ENCODE measurements at regions not wholly inside any gene's neighbourhood (a gene's known extent, or its start where the extent isn't known, plus 50 kb on each side); places are given as distances from the start of the nearest gene placed in this dataset.
A peak's percentile ranks its signal among the peaks of the same experiment; 100 is the strongest.

DNA sequence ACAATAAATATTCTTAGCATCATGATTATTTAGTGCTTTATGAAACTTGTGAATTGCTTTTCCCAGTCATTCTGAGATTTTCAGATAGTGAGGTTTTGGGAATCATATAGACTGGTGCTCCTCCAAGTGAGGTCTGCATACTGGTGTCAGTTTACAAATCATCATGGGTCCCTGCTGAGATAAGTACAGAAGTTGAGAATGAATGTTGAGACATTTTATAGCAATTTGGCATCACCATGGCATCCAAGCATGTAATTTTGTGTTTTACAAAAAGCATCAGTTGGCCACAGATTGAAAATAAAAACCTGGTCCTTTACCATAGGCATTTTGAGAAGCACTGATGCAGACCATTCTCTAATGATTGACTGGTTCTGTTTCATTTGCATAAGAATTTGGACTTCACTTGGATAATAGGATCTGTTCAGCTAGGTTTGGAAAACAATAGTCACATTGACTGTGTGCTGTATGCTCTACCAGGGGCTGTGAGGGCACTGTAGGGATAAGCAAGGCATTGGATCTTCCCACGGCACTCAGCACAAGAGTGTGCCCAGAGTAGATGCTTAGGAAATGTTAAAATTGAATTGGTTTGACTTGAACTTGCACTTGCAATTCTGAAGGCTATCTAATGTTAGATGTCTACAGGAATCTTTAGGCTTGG, 79.0 kb upstream of the JUN start:
- DNase-seq: no peak

DNA sequence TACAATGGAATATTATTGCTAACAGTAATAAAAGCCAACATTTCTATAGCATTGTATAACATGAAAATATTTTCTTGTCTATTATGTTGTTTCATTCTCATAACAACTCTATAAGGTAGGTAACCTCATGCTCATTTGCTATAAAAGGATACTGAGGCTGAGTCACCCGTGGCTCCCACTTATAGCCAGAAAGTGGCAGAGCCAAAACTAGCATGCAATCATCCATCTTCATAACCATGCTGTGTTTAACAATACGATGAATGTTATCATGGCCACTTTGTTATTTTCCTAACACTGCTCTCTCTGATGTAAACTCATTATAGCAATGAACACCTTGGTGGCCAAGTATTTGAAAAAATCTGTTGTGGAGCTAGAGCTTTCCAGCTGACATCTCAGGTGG, 80.8 kb upstream of the JUN start:
- DNase-seq: no peak

DNA sequence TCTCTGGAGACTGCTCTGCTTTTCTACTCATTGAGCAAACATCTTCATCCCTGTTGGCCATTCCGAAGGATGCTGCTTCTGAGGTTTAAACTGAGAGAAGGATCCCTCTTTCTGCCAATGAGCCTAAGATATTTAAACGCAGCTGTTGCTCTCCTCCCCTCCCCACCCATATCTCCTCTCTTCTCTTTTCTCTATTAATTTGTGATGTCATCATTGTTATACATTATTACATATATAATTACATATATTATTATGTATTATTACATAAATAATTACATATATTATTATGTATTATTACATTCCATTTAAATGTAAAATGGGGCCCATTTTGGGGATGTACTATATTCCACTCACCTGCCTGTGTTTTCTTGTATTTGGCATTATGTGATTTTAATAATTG, 82.7 kb upstream of the JUN start:
- no peak for DNase-seq

DNA sequence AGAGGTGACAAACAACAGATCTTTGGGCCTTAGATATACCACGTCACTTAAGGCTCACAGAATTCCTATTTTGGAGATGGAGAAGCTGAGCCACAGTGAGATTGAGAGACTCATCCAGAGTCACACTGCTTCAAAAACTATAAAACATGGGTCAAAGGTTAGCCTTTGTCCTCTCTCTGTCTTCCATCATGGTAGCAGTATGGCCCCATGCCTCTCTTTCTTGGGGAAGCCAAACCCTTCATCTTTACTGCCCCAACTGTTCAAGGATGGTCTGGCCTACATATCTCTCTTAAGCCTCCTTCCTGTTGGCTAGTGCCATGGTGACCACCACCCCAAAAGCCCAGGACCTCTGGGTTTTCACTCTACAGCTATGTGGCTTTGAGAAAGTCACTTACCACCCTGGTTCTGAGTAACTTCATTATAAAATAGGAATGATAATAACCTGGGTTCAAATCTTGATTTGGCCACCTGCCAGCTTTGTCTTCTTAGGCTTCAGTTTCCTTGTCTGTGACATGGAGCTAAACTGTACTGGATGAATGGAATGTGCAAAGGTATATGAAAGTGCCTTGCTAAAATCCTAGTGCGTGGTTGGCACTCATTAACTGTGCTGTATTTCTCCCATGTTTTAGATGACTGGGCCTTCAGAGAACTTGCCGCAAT, 85.9 kb upstream of the JUN start:
- peak; percentile 75 for DNase-seq

DNA sequence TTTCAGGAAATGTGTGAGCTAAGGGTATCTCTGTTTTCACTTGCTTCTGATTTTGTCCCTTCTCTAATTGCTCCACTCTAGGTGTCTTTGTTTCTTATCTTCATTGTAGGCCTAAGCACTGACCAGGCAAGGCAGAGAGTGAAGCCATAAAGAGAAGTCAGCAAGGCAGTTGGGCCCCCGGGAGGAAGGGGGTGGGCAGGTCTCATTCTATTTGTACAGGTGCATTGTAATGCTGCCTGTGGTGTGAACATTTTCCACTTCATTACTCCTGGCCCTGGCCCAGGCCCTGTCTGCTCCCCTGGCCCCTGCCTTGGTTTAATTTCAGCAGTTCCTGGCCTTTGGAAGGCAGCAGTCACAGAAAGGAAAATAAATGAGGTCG, 86.4 kb upstream of the JUN start:
- peak; percentile 99 for DNase-seq

DNA sequence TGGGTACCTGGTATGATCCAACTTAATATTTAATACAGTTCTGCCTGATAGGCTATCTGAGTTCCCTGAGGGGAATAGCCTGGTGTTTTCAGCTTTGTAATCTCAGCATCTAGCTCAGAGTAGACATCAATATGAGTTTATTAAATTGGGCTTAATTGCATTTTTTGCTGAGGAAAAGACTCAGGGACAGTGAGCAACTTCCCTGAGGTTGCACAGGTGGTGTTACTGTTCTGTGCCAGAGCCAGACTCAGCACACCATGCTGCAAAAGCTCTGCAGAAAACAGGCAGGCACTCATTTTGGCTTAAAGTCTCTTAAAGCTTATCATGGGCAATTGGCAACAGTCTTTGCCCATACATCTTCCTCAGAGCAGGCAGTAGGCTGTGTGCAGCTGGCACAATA, 90.5 kb upstream of the JUN start:
- no peak for DNase-seq

DNA sequence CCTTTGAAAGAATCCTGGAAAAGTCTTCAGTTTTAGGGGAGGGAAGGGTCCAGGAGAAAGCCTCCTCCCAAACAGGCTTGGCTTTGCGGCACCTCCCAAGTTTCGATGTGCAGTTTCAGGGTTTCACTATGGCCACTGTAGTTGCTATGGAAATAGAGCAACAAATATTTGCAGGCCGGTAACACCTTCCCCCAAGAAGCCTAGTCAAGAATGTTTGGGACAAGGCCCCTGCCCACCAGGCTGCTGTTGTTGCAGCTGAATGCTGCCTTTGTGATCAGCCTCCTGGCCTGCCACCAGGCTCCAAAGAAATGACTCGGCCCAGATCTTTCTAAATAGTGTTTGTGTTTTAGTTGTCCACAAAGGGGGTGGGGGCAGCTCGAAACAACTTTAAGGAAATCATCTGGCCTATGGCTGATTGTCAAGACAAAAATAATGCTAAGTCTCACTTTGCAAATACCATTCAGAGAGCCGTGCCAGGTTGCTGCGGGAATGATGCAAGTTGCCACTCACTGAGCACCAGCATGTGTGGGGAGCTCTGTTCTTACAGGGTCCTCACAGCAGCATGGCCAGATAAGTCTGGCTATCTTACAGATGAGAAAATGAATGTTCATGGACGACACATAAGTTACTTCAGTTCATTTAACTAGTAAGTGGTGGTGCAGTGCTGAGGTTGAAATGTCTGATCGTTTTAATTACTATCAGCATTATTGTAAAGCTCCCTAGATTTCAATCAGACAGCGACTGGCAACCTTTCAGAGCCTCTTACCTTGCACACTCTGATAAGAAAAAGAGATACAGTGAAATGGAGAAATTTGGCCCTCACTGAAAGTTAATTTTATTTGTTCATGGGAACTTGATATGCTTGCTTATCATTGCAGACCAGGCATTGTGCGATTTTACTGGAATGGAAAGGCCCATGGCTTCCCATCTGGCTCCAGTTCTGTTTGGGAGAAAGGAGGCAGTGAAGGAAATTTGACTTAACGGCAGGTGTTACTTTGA, 91.2 kb upstream of the JUN start:
- peak; percentile 98 for DNase-seq

DNA sequence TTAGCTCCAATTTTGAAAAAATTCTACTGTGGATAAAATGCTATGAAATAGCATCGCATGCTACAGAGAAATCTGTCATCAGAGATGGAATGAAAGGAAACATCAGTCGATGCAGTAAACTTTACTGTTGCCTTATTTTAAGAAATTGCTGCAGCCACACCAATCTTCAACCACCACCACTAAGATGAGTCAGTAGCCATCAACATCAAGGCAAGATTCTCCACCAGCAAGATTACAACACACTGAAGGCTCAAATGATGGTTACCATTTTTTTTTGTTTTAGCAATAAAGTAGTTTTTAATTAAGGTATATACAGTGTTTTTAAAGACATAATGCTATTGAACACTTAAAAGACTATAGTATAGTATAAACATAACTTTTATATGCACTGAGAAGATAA, 95.6 kb upstream of the JUN start:
- no peak for DNase-seq

DNA sequence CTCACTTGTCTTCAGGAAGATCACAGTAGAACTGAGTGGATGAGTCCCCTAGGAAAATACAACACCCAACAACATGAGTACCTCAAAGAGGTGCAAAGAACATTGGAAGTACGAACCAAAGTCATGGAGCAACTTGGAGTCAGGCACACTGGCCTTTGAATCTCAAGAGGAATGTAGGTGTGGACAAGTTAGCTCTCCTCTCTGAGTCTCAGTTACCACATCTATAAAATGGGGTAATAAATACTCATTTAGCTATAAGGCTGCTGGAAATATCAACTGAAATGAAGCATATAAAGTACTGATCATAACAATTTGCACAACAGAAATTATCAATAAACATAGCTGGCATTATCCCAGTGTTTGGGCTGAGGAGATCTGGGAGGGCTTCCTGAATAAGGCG, 96.7 kb upstream of the JUN start:
- no peak for DNase-seq

DNA sequence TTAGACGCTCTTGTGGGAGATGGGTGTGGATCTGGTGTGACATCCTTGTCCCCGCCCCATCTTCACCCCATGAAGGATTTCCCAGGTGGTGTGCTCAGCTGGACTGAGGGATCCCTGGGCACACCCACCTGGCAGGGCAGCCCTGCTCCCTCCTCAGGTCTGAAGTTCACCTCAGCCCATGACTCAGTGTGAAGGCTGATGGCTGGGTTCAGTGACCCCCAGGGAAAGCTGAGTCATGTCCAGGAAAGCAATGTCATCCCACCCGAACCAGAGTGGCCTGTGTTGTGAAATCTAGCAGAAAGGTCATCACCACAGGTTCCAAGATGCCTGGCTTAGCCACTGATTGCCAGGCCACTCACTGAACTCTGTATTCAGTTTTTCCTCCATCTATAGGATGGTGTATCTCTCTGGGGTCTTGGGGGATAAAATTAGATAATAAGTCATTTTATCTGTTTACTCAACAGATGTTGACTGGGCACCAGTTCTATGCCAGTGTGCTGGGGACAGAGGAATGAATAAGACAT, 97.7 kb upstream of the JUN start:
- DNase-seq: no peak

DNA sequence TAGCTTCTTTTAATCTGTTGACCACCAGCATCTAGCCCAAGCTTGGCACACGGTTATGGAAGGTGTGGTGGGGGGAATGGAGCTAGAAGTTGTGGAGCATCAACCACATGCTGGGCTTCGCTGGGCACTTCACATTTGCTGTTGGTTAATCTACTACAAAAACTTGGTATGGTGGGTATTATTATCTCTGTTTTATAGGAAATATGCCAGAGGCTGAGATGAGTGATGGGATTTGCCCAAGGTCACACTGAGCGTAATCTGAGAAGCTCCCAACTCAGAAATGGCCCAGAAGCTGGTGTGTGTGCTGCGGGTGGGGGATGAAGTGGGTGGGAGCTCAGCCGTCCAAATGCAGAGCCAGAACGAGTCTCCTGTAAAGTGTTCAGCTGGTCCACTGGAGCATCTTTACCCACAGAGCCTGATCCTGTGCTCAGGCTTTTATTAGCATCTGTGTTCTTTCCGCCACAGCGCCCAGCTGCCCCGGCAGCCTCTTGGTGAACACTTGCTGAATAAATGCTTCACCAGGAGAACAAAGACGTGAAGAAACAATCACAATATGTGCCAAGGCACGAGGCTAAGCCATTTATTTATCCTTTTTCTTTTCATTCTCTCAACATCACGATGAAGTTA, 98.6 kb upstream of the JUN start:
- DNase-seq: peak; percentile 53

DNA sequence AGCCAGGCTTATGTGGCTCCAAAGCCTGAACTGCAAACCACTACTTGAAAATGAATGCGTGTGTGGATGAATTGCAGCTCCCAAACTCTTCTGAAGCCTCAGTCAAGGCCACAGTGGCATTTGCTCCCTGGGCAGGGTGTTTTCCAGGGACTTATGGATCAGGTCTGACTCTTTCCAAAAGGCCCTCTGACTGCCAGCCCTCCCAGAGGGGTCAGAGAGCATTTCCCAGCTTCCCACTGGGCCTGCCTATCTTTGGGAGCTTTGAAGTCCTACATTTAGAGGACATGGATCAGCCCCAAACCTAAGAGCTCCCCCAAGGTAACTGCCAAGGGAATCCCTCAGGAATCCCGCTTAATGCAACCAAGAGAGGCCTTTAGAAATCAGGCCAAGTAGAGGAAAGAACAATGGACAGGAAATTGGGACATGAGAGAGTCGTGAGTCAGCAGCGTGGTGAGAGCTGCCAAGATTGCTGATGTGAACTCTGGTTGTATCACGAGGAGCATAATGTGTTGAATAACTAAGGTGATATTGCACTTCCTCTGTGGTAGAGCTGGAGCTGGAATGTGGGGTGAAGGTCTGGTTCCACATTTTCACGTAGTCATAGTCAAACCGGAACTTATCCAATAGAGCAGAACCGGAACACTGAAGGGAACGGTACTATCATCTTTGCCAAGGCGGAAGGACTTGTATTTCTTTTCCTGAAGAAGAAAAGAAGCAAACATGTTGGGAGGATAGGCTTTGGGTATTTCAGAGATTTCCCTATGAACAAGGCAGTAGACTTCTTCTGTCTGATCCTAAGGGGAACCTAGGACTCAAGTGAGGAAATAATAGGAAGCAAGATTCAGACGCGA, 99.4 kb upstream of the JUN start:
- peak; percentile 98 for DNase-seq

DNA sequence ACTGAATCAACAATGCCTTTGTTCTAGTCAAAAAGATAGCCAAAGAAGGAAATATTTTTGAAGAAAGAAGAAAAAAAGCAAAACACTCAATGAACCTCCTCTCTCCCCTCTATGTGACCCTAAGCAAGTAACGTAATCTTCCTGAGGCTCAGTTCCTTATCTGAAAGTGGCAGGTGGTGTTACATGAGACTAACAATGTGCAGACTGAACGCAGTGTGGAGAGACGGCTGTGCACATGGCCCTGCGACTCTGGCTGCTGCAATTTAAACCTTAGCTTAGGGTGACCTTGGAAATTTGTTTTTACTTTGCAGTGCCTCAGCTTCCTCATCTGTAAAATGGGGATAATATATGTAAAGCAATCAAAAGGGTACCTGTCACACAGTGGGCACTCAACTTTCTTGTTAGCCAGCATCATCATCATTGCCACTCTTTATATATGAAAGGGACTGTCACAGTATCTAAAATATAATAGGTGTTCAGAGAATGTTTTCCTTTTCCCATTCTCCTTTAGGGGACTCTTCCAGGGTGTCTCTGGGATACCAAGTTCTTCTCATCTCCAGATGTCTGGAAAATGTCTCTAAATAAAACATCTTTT, 100.1 kb upstream of the JUN start:
- peak; percentile 93 for DNase-seq

DNA sequence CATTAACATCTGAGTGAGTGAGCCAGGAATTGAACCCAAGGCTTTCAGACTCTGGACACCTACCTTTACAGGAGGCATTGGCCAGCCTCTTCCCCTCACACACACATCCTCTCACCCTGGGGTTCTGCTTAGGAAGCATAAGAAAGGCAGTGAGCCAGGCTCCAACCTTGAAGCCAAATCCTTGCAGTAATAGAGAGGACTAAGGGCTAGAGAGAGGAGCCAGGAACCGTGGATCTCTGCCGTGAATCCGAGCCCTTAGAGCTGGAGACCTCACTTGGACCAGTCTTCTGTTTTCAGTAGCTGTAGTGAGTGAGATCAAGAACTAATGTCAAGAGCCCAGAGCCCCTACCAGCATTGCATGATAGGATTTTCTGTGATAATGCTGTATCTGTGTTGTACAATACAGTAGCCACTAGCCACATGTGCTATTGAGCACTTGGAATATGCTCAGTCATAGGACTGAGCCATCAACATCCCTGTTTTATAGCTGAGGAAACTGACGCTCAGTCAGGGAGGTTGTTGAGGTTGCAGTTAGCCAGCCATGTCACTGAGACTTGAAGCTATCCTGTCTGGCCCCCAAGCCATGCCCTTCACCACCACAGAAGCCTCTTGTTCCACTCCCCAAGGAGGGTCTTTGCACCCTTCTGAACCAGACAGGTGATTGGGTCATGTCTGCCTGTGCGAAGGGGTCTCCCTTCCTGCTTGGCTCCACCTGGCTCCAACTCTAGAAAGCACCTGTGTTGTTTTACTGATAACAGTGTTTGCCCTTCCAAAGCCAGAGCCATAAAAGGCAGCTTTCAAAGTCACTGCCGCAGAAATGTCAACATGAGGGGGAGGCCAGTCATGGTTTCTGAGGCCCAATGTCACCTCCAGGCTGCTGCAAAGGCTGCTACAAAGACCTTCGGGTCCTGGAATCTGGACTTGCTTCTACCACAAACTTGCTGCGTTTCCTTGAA, 101.1 kb upstream of the JUN start:
- DNase-seq: peak; percentile 98

DNA sequence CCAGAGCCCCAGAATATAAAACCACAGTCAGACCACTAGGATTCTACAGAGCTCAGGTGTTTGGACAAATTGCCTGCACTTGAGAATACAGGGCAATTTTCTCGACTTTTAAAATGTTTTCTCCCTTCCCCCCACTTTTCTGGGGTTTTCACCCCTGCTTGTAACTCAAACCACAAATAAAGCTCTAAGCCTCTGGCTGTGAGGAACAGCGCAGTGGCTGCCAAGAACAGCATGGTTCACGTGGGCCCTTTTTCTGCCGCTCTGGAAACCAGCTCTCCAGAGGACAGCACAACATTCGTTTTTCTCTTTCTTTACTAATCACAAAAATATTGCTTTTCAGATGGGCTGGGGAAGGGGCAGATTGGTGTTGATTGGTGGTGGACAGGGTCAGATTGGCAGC, 102.2 kb upstream of the JUN start:
- DNase-seq: no peak

DNA sequence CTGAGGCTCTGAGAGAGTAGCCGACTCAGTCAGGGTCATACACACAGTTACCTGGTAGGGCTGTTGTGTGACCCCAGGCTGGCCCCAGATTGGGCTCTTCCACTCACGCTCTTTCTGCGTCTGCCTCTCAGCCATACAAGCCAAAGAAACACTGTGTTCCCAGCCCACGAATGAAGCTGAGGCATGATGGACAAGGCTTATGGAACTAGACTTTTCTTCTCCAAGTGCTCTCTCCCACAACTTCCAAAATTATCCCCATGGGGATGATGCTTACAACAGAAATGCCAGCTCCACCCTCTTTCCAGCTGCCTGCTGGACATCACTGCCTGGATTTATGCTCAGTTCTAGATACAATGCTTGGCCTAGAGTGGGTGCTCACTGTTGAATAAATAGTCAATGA, 102.8 kb upstream of the JUN start:
- DNase-seq: no peak

DNA sequence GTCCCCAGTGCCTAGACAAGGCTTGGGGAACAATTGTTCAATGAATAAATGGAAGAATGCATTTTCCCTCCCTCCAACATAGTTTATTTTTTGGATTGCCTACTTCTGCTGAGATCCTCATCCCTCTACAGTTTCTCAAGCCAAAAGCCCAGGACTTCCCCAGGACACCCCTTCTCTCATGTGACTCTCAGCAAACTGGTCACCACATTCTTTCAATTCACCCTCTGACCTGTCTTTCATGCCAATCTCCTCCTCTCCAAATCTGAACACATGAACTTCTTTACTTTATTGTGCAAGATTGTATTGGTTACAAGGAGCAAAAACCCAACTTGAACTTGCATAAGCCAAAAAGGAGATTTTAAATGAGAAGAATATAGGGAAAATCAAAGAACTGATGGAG, 103.2 kb upstream of the JUN start:
- no peak for DNase-seq

DNA sequence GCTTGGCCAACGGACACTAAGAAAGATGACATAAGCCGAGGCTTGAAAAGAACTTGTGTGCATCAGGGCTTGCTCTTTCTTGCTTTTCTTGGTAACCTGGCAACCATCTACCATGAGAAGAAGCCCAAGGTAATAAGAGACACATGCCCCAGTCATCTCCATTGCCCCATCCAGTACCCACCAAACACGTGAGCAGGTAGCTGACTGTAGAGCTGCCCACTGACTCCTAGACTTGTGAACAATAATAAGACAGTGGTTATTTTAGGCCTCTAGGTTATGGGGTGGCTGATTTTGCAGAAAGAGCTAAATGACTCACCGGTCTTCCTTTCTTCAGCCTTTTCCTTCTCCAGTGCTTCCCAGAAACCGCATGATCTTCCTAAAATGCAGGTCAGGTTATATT, 105.0 kb upstream of the JUN start:
- DNase-seq: no peak

DNA sequence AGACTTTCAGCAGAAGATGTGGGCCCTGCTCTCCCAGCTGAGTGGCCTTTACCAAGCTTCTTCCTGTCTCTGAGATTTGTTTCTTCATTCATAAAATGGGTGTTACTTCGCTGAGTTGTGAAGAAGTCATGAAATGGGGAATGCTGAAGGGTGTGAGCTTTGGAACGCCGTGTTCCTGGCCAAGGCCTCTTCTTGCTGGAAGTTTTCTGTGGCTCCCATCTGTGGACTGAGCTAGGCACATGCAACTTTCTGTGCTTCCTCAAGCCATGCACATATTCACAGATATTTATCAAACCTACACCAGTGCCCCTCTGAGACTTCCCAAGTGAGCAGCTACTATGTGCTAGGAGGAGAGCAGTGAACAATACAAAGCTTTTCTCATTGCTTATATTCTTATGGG, 106.3 kb upstream of the JUN start:
- DNase-seq: no peak

DNA sequence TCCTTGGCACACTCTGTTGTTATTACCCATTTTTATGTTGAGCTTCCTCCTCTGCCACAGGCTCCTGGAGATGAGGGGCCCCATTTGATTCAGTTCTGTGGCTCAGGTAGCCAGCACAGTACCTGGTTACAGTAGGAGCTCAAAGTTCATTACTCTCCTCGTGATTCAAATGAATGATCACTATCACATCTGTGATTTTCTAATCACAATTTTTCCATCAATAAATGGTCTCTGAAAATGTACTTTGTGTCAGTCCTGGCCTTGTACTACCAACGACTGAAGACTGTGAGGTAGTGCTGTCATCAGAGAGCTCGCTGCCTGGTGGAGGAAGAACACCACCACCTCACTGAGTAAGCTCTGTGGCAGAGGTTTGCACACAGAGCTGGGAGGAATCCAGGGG, 106.8 kb upstream of the JUN start:
- no peak for DNase-seq

DNA sequence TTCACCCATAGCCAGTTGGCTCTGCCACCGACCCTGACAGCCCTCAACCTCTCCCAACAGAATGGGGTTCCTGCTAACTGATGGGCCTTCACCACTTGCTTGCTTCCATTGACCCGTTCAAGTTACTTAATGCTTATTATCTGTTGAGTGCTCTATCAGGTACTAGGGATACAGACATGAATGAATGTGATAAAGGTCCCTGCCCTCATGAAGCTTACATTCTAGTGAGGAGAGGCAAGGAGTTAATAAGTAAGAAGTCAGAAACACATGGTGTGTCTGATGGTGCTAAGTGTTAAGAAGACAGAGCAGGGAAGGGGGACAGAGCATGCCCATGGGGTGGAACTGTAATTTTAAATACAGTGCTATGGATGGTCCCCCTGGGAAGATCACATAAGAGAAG, 107.5 kb upstream of the JUN start:
- no peak for DNase-seq
